Cerebellar nuclear complex (tissue), 1 donor: ENCODE measurements at regions not wholly inside any gene's neighbourhood (a gene's known extent, or its start where the extent isn't known, plus 50 kb on each side); places are given as distances from the start of the nearest gene placed in this dataset.

Experiments used
- DNase-seq, 2 experiments: peaks; one replicate each; lab custom pipeline; 2025; lab: John Stamatoyannopoulos, UW

DNA sequence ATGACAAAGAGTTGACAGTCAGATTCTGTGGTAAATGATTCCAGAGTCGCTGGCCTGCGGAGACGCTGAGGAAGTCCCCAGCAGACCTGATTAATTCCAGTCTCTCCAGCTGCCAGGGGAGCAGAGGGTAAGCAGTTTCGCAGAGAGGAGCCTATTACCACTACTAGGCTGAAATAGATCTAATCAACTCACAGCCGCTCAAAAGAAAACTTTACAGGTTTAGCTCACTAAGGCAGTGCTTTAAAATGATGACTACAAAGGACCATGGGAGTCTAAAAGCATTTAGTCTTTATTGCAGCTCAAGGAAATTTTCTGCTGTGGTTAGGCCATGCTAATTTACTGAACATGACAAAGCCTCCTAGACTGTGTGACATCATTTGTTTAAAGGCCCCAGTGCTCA lies 445.6 kb upstream of the POU3F3 start:
- no peak for DNase-seq

DNA sequence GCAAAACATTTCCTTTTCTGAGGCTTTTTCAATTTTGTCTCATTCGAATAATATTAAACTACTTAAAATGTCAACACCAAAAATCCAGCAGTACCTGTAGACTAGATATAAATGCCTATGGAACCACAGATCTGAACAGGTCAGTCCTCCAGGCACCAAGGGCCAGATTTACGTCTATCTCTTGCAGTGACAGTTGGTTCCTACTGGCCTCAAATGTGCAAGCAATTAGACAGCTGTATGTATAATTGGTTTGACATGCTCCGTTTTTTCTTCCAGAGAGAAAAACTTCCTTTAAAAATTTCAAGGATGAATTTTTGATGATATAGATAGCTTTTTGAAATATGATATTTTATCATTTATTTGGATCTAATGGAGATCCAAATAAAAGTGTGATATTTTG lies 443.8 kb upstream of the POU3F3 start:
- DNase-seq, result no peak

DNA sequence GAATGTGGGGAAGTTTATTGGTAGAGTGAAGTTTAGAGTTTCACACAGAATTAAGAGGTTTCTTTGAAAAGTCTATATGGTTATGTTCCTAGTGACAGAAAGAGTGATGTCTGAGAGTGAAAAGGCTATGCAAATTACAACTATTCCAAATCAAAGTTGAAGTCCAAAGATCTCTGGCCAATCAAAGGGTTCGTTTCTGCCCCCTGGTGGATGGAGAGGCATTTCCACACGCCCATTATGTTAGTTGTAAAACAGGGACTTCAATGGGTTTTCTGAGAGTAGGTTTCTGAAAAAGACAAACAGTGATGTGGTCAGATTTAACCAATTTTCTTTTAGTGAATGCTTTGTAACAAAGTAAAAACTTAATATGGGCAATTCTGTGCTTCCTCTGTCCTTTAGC lies 441.5 kb upstream of the POU3F3 start:
- no peak for DNase-seq

DNA sequence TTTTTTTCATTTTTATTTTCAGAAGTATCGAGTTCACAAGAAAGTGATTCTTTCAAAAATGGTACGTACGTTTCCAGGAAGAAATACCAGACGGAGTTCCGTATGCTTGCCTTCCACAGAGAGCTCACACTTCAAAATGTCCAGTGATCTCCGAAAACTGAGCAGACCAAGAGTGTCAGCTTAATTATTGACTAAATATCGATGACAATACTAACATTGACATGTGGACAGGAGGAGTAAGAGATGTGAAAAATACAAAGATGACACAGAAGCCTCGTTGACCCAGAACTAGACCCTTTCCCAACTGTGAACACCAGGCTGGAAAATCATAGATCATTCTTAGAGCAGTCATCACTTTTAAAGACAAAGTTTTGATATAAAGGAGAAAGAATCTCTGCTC lies 440.0 kb upstream of the POU3F3 start:
- DNase-seq, result no peak

DNA sequence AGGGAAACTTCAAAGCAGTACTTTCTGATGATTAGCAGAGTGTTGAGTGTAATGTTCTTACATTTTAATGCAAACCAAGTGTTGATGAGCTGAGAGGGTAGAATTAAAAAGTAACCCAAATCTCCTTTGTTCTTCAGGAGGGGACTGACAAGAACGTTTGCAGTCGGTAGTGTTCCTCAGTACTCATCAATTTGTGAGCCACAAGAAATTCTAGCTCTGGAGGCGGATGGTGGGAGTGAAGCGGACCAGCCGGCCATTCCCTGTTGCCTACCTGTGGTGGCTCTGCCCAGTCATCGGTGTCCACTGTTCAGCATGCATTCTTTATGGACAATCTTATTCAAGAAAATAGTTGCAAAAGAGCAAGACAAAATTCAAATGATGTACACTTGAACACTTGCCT lies 438.6 kb upstream of the POU3F3 start:
- DNase-seq, result no peak

DNA sequence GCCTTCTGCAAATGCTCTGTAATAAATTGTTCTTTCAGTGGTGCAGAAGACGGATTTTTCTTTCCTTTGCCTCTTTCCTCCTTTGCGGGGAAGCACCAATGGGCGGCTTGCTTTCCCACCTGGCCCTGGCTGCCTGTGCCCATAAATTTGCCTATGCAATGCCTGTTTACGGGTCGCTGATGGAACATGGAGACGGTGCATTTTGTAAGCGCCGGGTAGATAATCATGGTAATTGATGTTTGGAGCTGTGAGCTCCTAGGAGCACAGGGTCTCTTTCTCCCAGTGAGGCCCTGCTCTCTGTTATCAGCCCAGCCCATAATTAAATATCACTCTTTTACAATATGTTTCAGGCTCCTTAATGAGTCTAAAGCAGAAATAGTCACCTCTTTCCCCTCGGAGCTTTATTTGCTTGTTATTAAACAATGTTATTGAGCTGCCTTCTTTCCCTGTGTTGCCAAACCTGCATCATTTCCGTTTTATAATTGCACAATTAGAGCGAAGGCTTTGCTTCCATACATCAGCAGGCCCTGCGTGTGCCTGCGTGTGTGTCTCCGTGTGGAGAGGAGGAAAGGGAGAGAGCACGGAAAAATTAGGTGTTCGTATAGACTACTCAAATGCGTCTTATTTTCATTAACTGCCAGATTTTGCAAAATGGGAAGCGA lies 437.4 kb upstream of the POU3F3 start:
- no peak for DNase-seq

DNA sequence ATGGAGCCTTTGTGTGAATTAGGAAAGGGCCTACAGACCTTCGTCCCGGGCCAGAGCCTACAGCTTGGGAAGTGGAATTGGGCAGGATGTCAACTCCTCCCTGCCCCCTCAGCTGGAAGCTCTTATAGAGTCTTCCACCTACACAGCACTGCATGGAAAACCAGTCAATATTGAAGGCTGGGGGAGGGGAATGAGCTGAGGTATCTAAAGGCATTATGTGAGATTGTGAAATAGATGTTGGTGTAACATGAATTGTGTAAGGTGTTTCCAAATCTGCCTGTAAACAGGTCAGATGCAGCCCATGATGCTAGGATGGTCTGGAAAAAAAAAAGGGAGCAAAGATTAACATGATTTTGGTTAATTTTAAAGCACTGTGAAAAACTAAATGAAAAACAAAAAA lies 433.5 kb upstream of the POU3F3 start:
- no peak for DNase-seq

DNA sequence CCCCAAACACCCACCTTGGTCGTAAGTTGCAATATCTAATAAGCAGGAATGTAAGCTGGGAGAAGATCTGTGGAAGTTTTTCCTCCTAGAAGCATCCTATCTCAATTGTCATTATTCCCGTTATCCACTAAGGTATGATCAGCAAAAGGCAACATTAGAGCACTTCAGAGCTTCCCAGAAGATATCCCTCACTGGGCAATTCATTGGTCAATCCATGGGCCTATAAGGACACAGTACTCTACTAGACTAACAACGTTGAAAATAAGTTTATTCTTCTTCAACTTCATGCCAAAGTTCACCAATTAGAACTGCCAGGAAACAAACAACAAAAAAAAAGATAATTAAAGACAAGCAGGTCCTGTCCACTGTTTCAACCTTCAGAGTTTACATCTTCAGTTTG lies 433.0 kb upstream of the POU3F3 start:
- no peak for DNase-seq

DNA sequence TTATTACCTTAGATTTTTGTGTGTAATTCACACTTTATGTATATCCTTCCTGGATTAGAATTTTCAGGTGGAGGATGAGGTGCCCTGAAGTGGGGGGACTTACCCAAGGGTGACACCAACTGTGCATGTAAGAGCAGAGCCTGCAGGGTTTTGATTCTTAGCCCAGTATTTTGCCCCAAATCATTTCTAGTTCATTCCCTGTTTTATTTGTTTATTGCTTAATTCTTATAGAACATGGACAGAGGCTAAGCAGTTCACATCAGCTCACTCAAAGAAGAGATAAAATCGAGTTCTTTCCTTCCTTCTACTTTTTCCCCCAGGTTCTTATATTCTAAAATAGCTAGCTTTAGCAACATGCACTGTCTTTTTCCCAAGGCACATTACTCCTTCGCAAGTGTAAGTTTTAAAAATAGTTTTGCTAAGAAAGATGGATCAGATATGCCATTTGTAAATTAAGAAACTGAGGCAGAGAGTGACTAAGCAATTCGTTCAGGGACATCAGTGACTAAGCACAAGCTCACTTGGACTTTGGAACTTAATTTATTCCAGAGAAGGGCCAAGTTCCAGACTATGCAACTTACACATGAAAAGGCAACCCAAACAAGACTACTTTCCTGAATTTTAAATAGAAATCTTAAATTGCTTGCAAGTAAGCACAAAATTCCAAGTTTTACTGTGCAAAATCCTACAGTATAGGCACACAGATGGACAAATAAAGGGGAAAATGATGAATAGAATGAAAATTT lies 427.9 kb upstream of the POU3F3 start:
- DNase-seq, result no peak

DNA sequence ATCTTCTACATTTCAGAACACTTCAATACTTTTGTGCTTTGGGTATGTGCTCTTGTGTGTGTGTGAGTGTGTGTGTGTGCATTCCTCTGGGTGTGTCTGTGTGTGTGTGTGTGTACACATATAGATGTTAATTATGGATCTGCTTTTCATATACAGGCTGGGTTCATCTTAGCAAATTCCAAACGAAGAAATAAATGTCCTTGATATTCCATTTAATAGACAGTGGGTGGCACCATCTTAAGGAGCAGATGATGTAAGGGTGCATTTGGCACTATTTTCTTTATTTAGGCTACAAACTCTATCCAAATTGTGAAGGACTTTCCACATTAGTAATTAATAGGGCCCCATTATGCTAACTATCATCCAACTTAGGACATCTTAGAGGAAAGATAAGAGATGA lies 425.8 kb upstream of the POU3F3 start:
- DNase-seq, result no peak

DNA sequence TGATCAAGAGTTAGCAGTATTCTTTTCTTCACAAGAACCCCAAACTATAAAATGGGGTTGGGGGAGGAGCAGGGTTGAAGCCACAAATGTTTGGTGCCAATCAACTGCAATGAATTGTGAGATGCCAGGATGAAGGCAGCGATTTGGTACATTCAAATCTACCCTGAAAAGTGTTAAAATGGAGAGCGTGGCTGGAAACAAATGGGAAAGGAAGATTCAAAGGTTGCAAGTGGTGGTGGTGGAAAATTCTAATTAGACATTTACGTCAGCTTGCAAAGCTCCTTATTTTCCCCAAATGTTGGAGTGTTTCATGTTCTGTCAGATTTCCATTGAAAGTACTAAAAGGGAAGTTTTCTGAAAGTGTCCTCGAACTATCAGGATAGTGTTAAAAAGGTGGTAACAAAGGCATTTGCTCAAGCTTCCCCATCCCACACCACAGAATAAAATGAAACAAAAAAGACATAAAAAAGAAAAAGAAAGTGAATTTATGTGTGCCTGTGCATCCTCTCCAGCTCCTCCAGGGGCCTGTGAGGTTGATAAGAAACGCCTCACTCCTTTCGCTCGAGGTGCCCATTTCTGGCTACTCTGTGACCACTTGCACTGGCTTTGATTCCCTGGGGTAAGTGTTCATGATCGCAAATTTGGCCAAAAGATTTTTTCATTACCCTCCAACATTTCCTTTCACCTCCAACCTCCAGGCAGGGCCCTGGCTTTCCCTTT lies 424.1 kb upstream of the POU3F3 start:
- DNase-seq, result no peak

DNA sequence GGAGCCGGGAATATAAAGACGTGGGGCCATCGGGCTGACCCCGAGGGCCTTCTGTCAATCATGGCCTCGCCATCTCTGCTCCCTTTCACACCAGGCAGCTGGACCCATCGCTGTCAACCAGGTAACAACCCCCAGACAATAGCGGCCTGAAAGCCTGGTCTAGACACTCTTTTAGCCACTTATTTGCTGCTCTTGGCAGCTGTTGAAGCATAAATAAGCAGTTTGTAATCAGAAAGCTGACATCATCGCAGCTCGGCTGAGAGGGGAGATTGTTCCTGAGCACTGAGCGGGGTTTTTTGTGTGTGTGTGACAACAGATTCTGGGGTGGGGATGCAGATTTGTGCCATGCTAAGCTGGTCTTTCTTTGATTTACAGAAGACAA lies 423.6 kb upstream of the POU3F3 start:
- no peak for DNase-seq

DNA sequence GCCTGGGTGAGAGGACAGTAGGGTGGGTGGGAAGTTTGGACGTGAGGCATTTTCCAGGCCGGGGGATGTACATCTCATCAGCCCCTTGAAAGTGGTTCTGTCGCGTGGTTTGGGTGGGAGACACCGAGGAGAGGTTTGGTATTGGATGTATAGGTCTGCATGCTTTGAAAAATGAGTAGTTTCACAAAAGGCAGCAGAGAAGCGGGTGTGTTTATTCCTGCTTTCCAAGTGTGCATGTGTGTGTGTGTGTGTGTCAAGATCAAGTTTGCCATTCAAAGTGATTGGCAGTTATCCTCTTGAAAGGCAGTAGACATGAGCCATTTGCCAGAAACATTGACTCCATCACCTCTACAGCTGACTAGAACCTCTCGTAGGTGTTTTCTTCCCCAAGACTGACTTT lies 423.1 kb upstream of the POU3F3 start:
- DNase-seq, result no peak

DNA sequence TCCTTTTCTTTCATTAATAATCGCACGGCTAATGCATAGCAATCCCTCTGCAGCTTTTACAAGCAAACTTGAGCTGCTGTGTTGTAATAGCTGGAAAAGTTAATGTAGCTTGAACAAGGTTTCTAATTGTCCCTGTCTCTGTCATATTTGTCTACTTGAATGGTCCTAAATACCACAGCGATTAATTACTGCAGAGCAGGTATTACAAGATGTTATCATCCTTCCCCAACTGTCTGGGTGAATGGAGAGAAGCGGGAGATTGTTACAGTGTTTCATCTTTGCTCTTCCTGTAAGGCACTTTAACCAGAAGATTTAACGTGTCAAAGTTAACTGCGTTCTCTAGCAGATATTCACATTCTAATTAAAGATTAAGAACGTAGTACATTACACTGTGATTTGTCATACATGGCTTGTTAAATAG lies 422.2 kb upstream of the POU3F3 start:
- no peak for DNase-seq

DNA sequence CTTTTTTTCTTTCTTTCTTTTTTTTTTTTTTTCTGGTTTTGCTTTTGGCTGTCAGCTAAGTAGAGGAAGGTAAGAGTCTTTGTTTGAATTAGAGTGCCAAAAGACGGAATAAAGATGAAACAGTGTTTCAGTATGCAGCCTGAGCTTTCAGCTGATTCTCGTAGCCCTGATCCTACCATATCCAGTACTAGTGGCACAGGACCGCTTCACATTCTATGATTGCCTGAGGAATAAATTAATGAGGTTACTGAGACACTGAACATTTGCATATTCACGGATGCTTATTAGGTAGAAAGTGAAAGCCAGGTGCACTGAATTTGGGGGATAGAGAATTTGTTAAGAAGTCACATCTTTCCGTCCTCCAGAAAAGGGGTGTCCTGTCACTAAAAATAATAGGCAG lies 421.5 kb upstream of the POU3F3 start:
- no peak for DNase-seq

DNA sequence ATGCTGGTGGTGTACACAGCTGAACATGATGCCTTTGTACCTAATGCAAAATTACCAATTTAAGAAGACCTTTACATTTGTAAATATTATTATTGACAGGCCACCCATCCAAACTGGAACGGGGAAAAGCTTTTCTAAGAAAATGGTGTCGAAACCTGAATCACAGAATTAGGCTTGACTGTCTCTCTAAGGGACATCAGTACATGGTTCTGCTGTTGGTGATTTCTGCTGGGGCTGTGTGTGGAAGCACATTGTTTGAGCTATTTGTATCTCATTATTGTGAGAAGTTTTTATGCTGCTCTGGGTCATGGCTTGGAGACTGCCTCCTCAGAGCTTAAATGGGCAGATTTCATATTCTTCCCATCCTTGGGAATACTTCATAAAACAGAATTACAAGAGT lies 420.9 kb upstream of the POU3F3 start:
- no peak for DNase-seq

DNA sequence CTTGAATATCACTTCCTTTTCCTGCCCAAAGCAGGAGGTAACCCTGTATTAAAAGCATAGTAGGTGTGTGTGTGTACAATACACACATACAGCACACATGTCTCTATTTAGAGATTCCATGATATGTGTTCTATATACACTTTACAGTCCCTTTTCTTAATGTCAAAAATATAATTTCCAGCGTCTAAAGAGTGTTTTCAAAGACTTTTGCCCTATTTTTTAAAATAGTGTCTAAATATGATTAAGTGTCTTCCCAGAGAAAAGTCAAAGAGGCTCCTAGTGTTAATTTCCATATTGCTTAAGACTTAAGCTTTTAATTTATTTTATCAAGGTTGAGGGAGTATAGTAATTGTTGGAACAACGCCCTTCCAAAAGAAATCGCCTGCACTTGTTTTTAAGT lies 420.3 kb upstream of the POU3F3 start:
- DNase-seq, result no peak

DNA sequence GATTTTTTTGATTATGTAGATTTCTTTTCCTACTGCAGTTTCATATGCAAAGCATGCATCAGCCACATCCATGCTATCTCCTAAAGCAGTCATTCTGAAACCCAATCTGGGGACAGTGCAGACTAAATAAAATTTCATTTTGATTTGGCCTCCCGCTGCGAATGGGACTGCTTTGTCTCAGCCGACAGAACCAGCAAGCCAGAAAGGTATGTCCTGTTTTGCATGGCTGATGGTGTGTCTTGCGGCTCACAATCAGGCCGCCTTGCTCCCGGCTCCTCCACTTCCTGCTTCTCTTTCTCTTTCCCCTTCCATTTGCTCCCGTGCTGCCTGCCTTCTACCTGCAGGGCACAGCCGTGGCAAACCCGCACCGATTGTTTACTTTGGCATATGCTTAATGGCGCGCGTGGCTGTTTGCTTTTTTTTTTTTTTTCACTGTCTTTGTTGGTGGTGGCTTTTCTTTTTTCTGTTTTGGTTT lies 419.6 kb upstream of the POU3F3 start:
- no peak for DNase-seq

DNA sequence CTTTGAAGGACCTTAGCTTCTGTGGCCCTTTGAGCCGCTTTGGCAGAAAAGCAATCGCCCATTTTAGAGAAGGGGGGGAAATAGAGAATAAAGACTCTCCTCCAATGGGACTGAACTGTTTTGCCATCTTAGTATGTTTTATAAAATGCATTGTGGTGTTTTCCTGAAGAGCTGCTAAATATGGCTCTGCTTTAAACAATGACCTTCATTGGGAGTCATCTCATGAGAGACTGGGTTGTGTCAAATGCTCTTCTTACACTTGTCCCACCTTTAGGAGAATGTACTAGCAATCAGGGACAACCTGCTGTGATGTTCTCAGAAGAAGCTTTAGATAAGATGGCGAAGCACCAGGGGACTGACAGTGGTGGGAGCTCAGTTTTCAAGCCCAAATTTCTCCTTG lies 418.9 kb upstream of the POU3F3 start:
- no peak for DNase-seq

DNA sequence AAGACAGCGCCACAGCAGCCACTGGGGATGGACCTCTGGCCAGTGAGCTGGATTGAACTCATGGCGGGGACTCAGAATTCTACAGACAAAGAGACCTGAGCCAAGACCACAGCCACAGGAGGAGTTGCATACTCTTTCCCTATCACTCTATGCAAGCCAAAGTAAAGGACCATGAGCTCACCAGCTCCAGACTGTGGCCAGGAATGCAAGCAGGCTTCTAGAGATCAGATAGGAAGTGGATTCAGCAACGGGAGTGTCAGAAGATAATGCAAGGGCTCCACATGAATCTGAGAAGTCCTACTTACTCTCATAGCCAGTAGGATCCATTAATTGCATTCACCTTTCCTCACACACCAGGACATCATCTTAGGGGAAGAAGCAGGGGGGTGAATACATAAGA lies 415.4 kb upstream of the POU3F3 start:
- DNase-seq, result no peak

DNA sequence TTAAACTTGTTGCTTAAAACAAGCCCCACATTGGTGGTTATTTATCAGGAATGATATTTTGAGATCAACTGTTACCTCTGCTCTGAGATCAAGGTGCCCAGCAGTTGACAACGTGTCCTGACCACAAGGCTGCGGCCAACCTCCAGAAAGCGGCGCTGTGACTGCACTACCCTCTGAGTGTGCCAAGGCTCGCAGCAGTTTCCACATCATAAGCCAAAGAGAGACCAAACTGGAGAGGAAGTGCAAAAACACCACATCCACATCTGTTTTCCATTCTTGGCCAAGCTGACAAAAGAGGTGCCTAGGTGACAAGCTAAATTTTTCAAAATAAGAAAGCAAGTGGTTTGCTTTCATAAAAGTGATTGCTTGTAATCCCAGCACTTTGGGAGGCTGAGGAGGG lies 410.8 kb upstream of the POU3F3 start:
- no peak for DNase-seq

DNA sequence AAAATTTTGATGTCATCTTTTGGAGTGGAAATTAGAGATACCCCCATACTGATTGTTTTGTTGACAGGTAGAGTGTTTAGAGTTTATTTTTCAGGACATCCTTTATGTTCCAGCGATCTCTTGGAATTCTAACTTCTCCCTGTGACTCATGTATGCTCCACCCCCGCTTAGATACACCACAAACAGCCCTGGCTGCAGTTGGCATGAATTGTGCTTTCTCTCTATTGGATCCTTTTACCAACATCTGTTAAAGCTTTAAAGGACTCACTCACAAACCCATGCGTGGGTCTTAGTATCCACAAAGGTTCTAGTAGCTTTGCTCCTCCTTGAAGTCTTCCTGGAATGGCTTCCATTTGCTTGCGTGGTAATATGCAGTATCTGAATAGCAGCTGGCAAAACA lies 409.5 kb upstream of the POU3F3 start:
- DNase-seq, result no peak

DNA sequence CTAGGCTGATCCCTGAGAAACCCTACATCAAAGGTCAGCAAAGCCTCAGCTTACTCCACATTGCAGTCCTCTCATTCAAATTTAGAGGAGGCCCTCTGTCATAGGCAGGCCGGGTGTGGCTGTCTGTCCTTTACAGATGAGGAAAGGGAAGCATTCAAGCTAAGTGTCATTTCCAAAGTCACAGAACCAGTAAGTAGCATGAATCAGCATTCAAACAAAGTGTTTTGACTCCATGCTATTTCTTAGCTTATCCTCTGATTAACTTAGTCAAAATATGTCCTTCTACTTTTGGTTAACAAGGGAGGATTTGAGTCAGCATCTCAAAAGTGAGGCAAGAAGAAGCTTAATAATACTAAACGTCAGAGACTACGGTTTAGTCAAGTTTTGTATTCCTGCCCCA lies 409.0 kb upstream of the POU3F3 start:
- DNase-seq, result no peak
